B cell (primary cell): ENCODE measurements at regions not wholly inside any gene's neighbourhood (a gene's known extent, or its start where the extent isn't known, plus 50 kb on each side); places are given as distances from the start of the nearest gene placed in this dataset. TPM values are rescaled to one million over a fixed set of nuclear protein-coding genes. Genes with fewer than 3 reads are reported as not detected.

Experiments
- ATAC-seq: fragments of 200-7000 bp; cut with Tn5 transposase; one replicate; pipeline ENCODE4 v1.10.0; 2021; ENCODE audit warnings: low read depth, mild to moderate bottlenecking, moderate number of reproducible peaks, moderate library complexity
- CTCF ChIA-PET: fragments of 350-600 bp; sonication (Branson Sonifier 250); formaldehyde crosslinking; loops from one replicate; lab custom pipeline; 2021; ENCODE audit warnings: antibody characterized with exemption, inconsistent platforms; lab: Charles Lee
- POLR2A ChIA-PET: fragments of 350-600 bp; sonication (Branson Sonifier 250); formaldehyde crosslinking; loops from one replicate; lab custom pipeline; 2021; ENCODE audit warnings: antibody characterized with exemption; lab: Charles Lee
- DNase-seq: peaks from one replicate; pipeline ENCODE4 v3.0.0; 2013
- H2AFZ ChIP-seq: 2 replicates; pipeline ENCODE4 v1.6.1; 2012; ENCODE audit warnings: mild to moderate bottlenecking, low read depth, low read length; ENCODE audit not compliant: insufficient read depth, poor library complexity, severe bottlenecking
- H3K27ac ChIP-seq, 2 donors: 1 replicate in 1 of 2; 2 replicates in 1 of 2; pipeline ENCODE4 v1.5.1; 2012 to 2013; ENCODE audit warnings: low read length in 2 of 2, mild to moderate bottlenecking in 2 of 2, moderate library complexity in 1 of 2
- H3K27me3 ChIP-seq, 4 experiments: fragments of 200-600 bp in 1 of 4; sonication (generic) in 1 of 4; replicated peaks in 1 of 4; 1 replicate in 2 of 4; 2 replicates in 2 of 4; pipeline versions ENCODE4 v1.6.1 to v1.7.0; 2013 to 2016; ENCODE audit warnings: low read length in 3 of 4, mild to moderate bottlenecking in 2 of 4, mixed read lengths in 1 of 4, moderate library complexity in 1 of 4; ENCODE audit not compliant: insufficient read depth in 4 of 4, control insufficient read depth in 3 of 4; ENCODE audit errors: control extremely low read depth in 1 of 4
- H3K36me3 ChIP-seq, 2 experiments: replicated peaks in 1 of 2; 1 replicate in 1 of 2; 2 replicates in 1 of 2; pipeline versions ENCODE4 v1.6.1 to v1.7.1; 2013; ENCODE audit warnings: low read length in 1 of 2; ENCODE audit not compliant: insufficient read depth in 2 of 2, control insufficient read depth in 1 of 2; ENCODE audit errors: control extremely low read depth in 1 of 2, extremely low read depth in 1 of 2
- H3K4me1 ChIP-seq, 2 donors: fragments of 200-600 bp in 1 of 2; sonication (generic) in 1 of 2; 1 replicate in 1 of 2; 2 replicates in 1 of 2; pipeline versions ENCODE4 v1.5.1 to v1.6.1; 2013 to 2017; ENCODE audit warnings: low read length in 2 of 2; ENCODE audit not compliant: control insufficient read depth in 2 of 2, insufficient read depth in 2 of 2
- H3K4me2 ChIP-seq: replicated peaks from 2 replicates; pipeline ENCODE3; 2012; ENCODE audit warnings: mild to moderate bottlenecking, low read depth, low read length; ENCODE audit not compliant: poor library complexity, severe bottlenecking
- H3K4me3 ChIP-seq, 5 experiments: fragments of 200-600 bp in 1 of 5; sonication (generic) in 1 of 5; 1 replicate in 3 of 5; 2 replicates in 2 of 5; pipeline versions ENCODE4 v1.5.1 to v1.7.0; 2011 to 2016; ENCODE audit warnings: low read length in 4 of 5, mild to moderate bottlenecking in 4 of 5, low read depth in 2 of 5, control low read depth in 1 of 5, moderate library complexity in 1 of 5; ENCODE audit not compliant: insufficient read depth in 1 of 5; ENCODE audit errors: control extremely low read depth in 1 of 5, extremely low read depth in 1 of 5
- H3K79me2 ChIP-seq: fragments of 200-600 bp; sonication (generic); one replicate; pipeline ENCODE4 v1.6.0; 2016; ENCODE audit warnings: low read length; ENCODE audit not compliant: control insufficient read depth, insufficient read depth
- H3K9ac ChIP-seq: fragments of 200-600 bp; sonication (generic); 2 replicates; pipeline ENCODE4 v1.6.1; 2017; ENCODE audit warnings: mild to moderate bottlenecking, low read length, moderate library complexity
- H3K9me3 ChIP-seq, 3 donors: one replicate each; pipeline versions ENCODE4 v1.6.1 to v1.7.1; 2013; ENCODE audit warnings: low read length in 2 of 3; ENCODE audit not compliant: control insufficient read depth in 2 of 3, insufficient read depth in 1 of 3; ENCODE audit errors: control extremely low read depth in 1 of 3
- H4K20me1 ChIP-seq: 2 replicates; pipeline ENCODE4 v1.6.0; 2012; ENCODE audit warnings: mild to moderate bottlenecking, low read length; ENCODE audit not compliant: insufficient read depth, control insufficient read depth, poor library complexity, severe bottlenecking
- H3K27ac Mint-ChIP-seq: one replicate; pipeline ENCODE4 v1.8.0; 2021; ENCODE audit warnings: mixed read lengths
- H3K27me3 Mint-ChIP-seq: one replicate; pipeline ENCODE4 v1.8.0; 2021; ENCODE audit warnings: mixed read lengths
- H3K4me1 Mint-ChIP-seq: one replicate; pipeline ENCODE4 v1.8.0; 2021; ENCODE audit warnings: mixed read lengths
- H3K4me3 Mint-ChIP-seq: one replicate; pipeline ENCODE4 v1.8.0; 2021; ENCODE audit warnings: mixed read lengths
- H3K9me3 Mint-ChIP-seq: one replicate; pipeline ENCODE4 v1.8.0; 2022; ENCODE audit warnings: mixed read lengths; ENCODE audit not compliant: insufficient read depth
- CTCF ChIP-seq: fragments of 200-600 bp; IDR thresholded peaks from one replicate; pipeline ENCODE4 v1.8.0; 2022; ENCODE audit warnings: antibody characterized with exemption, mild to moderate bottlenecking
- EZH2 ChIP-seq: IDR thresholded peaks from 2 replicates; pipeline ENCODE4 v1.6.1; 2012; ENCODE audit warnings: borderline replicate concordance, low read depth, mild to moderate bottlenecking, moderate library complexity, low read length; ENCODE audit not compliant: insufficient read depth, poor library complexity, severe bottlenecking
- WGBS: methylation state at CpG from one replicate; pipeline ENCODE4 v1.1.5; 2013; ENCODE audit warnings: missing lambda C conversion rate; ENCODE audit not compliant: insufficient coverage; 5-methylcytosine and 5-hydroxymethylcytosine counted together
- intact Hi-C: fragments of 100-400 bp; cut with micrococcal nuclease; formaldehyde crosslinking; loops from one replicate; pipeline ENCODE4 v1.10.0; 2022
- small RNA-seq: library from RNA; depleted of rRNA; stranded (forward); fragments of <200 nt; gene quantifications from one replicate; pipeline ENCODE3, GENCODE V24; 2012; ENCODE audit warnings: low replicate concordance, low read depth; ENCODE audit not compliant: insufficient read length

DNA sequence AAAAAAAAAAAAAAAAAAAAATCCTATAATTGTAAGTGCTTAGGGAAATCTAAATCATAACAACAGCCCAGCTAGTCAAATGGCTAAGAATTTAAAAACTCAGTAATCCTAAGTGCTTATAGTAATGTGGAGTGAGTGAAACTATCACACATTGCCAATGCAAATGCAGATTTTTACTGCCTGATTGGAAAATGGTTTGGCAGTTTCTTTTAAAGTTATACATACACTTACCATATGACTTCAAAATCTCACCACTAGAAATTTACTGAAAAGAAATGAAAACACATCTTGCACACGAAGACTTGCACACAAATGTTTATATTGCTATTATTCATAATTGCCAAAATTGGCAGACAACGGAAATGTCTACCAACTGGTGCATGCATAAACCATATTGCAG is 51.3 kb upstream of the STXBP6 start:
- CTCF ChIA-PET, result no interaction called here

More for the DNA sequence above, 51.3 kb upstream of the STXBP6 start:
- no peak overlapping the region for H3K4me3 Mint-ChIP-seq
- DNase-seq, result no peak
- no peaks in the 10 kb centered on the region for H3K79me2 ChIP-seq
- H3K4me1 Mint-ChIP-seq, result no peaks in the 10 kb centered on the region
- H3K27me3 ChIP-seq, result peaks cover 0 to 3% (median 0%) of the 10 kb centered on the region in 4 experiments
- whole genome bisulfite sequencing, result no CpG with 5 or more reads among the region's 2 CpGs
- H3K27me3 Mint-ChIP-seq, result peaks cover 10% of the 10 kb centered on the region
- H3K9me3 ChIP-seq, result no peaks in the 10 kb centered on the region
- H3K9me3 Mint-ChIP-seq, result no peaks in the 10 kb centered on the region
- POLR2A ChIA-PET, result no interaction called here
- ATAC-seq, result no peak
- H4K20me1 ChIP-seq, result no peaks in the 10 kb centered on the region
- H3K4me1 ChIP-seq, result no peaks in the 10 kb centered on the region
- H3K27ac Mint-ChIP-seq, result no peak overlapping the region
- no peak overlapping the region for H3K4me2 ChIP-seq
- no peak overlapping the region for H3K27ac ChIP-seq
- no peak overlapping the region for H3K9ac ChIP-seq
- intact Hi-C loops, result no loop called here
- TF ChIP-seq CTCF (no peak), EZH2 (no peak)
- H3K36me3 ChIP-seq, result no peaks in the 10 kb centered on the region
- H2AFZ ChIP-seq, result no peak overlapping the region
- H3K4me3 ChIP-seq, result no peak overlapping the region

Small RNA genes in the stretch of these regions (small RNA-seq; reads per million reads assigned to genes)
- not detected for gene HMGN2P6
